Suppressor macrophage treated with lipopolysaccharide for 4 hours (primary cell): ENCODE measurements at regions not wholly inside any gene's neighbourhood (a gene's known extent, or its start where the extent isn't known, plus 50 kb on each side); places are given as distances from the start of the nearest gene placed in this dataset.

ENCODE experiments used
- DNase-seq: peaks from one replicate; pipeline ENCODE4 v3.0.0-alpha.2; 2020

GRCh38 chr1:5485968-5486696 is 506.1 kb downstream of the NPHP4 start:
- no peak for DNase-seq

GRCh38 chr1:5485436-5485835 is 506.8 kb downstream of the NPHP4 start:
- DNase-seq, result no peak

- no peak for DNase-seq
These were observed 507.6 kb downstream of the NPHP4 start for GRCh38 chr1:5484451-5485165.

- DNase-seq, result peak; percentile 3
These were observed 510.3 kb downstream of the NPHP4 start for GRCh38 chr1:5481889-5482288.

DNA sequence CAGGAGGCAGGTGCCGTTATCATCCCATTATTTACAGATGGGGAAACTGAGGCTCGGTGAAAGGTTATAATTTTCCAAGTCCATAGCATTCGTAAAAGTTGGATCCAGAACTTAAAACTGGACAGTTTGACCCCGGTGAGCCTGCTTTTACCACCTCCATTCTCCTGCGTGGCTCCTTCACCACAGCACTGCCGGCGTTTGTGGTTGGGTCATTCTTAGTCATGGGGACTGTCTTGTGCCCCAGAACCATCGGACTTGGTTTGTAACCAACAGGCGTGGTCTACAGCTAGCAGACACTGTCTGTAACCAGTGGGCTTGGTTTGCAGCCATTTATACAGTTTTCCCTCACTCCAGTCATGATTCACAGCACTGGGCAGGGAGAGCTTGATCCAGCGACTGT is 511.3 kb downstream of the NPHP4 start:
- DNase-seq, result no peak

DNA sequence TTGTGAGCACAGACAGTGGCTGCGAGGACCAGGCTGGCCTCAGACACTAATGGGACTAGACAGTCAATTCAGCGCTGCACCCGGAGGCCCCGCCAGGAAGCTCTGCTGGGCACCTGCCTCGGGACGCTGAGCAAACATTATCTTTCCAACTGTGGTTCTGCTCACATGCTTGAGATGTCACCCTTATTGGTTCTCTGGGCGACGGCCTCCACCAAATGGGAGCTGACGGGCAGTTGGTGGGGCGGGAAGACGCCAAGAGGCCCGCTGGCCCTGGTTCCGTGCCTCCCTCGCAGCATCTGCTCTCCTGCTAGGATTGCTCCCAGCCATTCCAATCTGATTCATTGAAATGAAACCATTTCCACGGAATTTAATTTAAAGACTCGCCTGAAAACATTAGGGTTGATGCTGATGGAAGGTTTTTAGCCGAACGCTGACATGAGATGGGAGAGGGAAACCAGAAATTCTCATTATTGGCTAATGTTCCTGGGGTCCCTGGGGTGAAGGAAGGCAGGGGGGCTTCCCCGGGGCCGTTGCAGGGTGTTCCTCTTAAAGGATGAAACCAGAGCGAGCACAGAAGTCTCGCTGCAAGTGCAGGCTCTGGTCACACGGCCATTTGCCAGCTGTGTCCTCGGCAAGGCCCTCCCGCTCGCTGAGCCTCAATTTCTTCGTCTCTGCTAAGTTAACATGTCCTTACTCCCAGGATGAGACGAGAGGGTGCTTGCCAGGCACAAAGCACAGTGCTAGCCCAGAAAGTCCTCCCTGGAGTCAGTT is 512.2 kb downstream of the NPHP4 start:
- DNase-seq, result no peak

GRCh38 chr1:5478961-5479360 is 513.3 kb downstream of the NPHP4 start:
- DNase-seq, result no peak

- no peak for DNase-seq
These were observed 514.0 kb downstream of the NPHP4 start for GRCh38 chr1:5478156-5478695.

- DNase-seq, result no peak
These were observed 514.5 kb downstream of the NPHP4 start for GRCh38 chr1:5477716-5478115.

GRCh38 chr1:5475572-5475971 is 516.7 kb downstream of the NPHP4 start:
- DNase-seq, result no peak

DNA sequence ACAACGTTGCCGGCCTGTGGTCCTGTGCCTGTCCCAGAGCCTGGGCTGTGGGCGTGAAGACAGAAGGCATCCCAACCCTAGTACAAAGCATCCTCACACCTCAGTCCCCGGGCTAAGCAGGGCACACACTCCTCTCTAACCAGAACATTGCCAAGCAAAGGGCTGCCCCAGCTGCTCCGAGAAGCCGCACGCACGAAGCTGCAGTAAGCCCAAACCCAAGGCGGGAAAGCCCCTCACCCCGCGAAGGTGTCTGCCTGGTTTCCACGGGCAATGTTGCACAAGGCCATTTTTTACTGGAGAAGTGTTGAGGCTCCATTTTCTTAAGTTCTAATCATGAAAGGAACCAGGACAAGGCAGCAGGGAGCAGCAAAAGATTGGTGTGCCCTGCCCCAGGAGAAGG is 519.0 kb downstream of the NPHP4 start:
- no peak for DNase-seq

GRCh38 chr1:5466487-5466886 is 525.7 kb downstream of the NPHP4 start:
- no peak for DNase-seq

DNA sequence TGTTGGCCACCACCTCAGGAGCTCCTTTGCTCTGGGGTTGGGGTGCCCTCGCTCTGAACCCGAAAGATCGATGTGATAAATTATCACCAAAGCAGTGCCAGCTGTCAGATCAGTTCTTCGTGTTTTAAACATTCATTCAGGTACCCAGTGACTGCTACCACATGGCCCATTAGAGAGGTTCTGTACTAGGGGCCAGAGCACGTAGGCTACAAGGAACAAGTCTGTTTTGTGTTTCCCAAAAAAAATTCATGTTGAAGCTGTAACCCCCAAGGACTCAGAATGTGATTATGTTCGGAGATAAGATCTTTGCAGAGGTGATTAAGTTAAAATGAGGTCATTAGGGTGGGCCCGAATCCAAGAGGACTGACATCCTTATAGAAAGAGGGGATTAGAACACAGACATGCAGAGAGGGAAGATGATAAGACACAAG is 526.9 kb downstream of the NPHP4 start:
- DNase-seq, result no peak

DNA sequence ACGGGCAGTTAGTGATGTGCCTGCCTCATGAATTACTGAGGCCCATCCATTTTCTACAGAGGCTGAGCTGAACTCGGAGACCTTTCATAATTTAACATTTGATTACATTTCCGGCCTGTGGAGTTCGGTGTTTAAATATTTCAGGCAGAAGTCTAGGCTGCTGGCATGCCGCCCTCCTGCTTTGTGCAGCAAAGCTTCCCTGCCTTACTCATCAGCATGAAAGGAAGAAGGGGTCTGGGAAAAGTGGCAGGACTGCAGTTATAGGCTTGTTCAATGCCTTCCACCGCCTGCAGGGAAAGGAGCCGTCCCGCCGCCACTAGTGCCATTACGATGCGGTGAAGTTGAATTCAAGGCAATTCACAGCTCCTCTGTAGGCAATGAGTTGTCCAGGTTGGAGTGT is 527.9 kb downstream of the NPHP4 start:
- no peak for DNase-seq

GRCh38 chr1:5460974-5461373 is 531.3 kb downstream of the NPHP4 start:
- DNase-seq, result no peak

DNA sequence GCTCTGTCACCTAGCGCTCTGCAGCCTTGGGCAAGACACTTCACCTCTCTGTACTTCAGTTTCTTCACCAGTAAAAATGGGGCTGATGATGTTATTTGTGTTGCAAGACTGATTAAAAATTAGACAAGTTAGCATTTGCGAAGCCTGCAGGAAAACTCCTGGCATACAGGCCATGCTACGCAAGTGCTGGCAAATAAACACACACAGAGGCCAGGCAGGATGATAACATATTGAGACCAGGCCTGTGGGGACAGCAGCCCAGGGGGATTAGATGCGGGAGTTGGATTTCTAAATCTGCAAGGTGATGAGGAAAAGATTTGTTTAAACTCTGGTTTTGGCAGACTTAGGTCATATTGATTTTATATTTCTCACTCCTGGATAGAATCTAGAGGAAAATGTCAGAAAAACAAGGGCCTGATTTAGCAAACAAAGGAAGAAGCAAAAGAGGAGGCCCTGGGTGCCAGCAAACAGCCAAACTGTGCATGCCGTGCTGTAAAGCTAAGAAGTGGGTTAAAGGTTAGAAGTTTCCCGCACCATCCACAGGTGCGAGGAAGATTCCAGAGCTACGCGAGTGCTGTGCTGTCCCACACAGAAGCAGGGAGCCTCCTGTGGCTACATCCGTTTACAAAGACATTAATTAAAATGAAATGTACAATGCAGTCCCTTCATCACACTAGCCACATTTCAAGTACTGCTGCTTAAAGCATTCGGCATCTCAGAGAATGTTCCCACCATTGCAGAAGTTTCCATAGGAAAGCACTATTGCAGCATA is 532.2 kb downstream of the NPHP4 start:
- DNase-seq, result no peak

GRCh38 chr1:5458248-5458647 is 534.0 kb downstream of the NPHP4 start:
- DNase-seq, result no peak

DNA sequence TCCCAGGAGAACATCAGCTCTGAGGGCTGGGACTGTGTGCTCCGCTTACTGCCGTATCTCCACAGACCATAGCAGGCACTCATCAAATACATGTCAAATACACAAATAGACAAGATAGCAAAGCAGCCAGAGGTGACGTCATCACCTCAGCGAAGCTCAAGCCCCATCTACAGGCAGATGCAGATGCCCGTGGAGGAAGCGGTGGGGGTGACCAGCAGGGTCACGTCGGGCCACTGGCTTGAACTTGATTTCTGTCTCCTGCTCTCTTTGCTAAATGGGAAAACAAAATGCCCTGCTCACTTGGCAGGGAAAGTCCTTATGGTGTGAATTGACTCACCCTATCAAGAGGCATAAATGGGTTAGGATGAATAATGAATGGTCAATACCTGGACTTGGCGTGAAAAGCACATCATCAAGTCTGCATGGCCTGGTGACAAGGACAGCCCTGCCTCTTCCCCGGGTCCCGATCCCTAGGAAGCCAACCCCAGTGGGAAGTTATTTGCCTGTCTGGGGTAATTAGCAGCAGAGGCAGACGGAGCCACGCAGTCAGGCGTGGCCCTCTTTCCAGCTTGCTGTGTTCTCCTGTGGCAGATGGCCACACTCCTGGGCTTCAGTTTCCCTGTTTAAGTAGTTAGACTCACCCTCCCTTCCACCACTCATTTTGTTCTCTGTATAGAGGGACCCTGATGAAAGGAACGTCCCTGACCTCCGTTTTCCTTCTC is 536.0 kb downstream of the NPHP4 start:
- DNase-seq, result no peak

DNA sequence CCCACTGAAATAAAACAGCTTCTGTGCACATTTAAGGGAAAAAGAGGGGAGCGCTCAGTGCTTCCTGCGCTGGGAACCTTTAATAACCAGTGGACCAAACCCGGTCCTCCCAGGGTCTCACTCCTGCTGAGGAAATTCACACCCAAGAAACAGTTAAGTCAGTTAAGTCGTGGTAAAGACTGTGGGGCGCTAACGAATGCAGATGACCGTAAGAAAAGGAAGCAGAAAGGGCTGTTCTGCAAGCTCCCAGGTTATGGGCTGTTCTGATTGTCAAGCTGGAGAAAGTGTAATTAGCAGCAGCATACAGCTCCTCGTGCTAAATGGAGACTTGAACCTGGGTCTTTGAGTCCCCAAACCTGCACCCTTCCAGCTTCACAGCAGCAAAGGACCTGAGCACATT is 536.6 kb downstream of the NPHP4 start:
- no peak for DNase-seq

GRCh38 chr1:5455056-5455455 is 537.2 kb downstream of the NPHP4 start:
- DNase-seq, result no peak

GRCh38 chr1:5453347-5453746 is 538.9 kb downstream of the NPHP4 start:
- no peak for DNase-seq

DNA sequence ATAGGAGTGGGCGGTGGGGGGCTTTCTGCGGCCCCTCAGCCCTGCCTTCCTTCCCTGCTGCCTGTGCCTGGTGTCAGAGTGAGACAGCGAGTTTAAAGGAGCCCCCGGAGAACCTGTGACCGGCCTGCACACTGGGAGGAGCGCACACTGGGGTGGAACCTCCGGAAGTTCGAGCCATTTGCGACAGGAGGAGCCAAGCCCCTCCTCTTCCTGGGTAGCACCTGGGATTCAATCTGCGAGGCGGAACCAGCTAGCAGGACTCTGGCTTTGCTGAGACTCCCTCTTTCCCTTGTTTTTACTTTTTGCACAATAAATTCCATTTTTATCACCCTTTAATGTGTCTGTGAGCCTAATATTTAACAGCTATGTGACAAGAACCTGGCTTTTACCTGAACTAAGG is 540.6 kb downstream of the NPHP4 start:
- DNase-seq, result no peak
